H1 (cell line): ENCODE measurements at regions not wholly inside any gene's neighbourhood (a gene's known extent, or its start where the extent isn't known, plus 50 kb on each side); places are given as distances from the start of the nearest gene placed in this dataset.

Source experiments
- CTCF ChIA-PET: fragments of 300-600 bp; sonication (Branson Sonifier 250); formaldehyde crosslinking; loops from one replicate; lab custom pipeline; 2021; ENCODE audit not compliant: partially characterized antibody; lab: Charles Lee
- POLR2A ChIA-PET: fragments of 300-600 bp; sonication (Branson Sonifier 250); formaldehyde crosslinking; loops from one replicate; lab custom pipeline; 2021; ENCODE audit warnings: inconsistent platforms; ENCODE audit not compliant: partially characterized antibody; lab: Charles Lee
- DNase-seq, 2 experiments: peaks; one replicate each; pipeline versions ENCODE4 v3.0.0 to v3.0.0-alpha.2; 2010 to 2022; ENCODE audit warnings: low spot score in 2 of 2, low read depth in 1 of 2, mixed read lengths in 1 of 2
- FAIRE-seq: peaks from 2 replicates; lab custom pipeline; 2011; peaks lifted over from hg19 to GRCh38; lab: Jason Lieb, UNC
- H2AFZ ChIP-seq: 2 replicates; pipeline ENCODE4 v1.8.1; 2012; ENCODE audit warnings: low read length, inconsistent platforms
- H2AK5ac ChIP-seq: 2 replicates; pipeline ENCODE4 v1.6.1; 2013; ENCODE audit warnings: low read depth, low read length
- H2BK120ac ChIP-seq: replicated peaks from 2 replicates; pipeline ENCODE3; 2013; ENCODE audit warnings: low read depth, low read length, inconsistent platforms
- H2BK12ac ChIP-seq: 2 replicates; pipeline ENCODE4 v1.6.1; 2013; ENCODE audit warnings: low read depth, low read length
- H2BK15ac ChIP-seq: 2 replicates; pipeline ENCODE4 v1.6.1; 2013; ENCODE audit warnings: low read length
- H2BK20ac ChIP-seq: 2 replicates; pipeline ENCODE4 v1.6.1; 2013; ENCODE audit warnings: low read length
- H2BK5ac ChIP-seq: 2 replicates; pipeline ENCODE4 v1.6.1; 2013; ENCODE audit warnings: low read depth, low read length
- H3K14ac ChIP-seq: 2 replicates; pipeline ENCODE4 v1.6.1; 2013; ENCODE audit warnings: inconsistent platforms; ENCODE audit not compliant: insufficient read length
- H3K18ac ChIP-seq: 2 replicates; pipeline ENCODE4 v1.6.1; 2013; ENCODE audit warnings: low read length; ENCODE audit errors: extremely low read depth
- H3K23ac ChIP-seq: 2 replicates; pipeline ENCODE4 v1.6.1; 2013; ENCODE audit warnings: inconsistent platforms; ENCODE audit not compliant: insufficient read length
- H3K23me2 ChIP-seq: 2 replicates; pipeline ENCODE4 v1.6.1; 2013; ENCODE audit warnings: low read depth, low read length
- H3K27ac ChIP-seq: 2 replicates; pipeline ENCODE4 v1.6.1; 2011; ENCODE audit warnings: low read depth, low read length, inconsistent platforms
- H3K27me3 ChIP-seq, 4 experiments: replicated peaks in 1 of 4; 1 replicate in 1 of 4; 2 replicates in 3 of 4; pipeline versions ENCODE4 v1.6.1 to v1.8.1; 2011 to 2013; ENCODE audit warnings: low read length in 3 of 4, mild to moderate bottlenecking in 3 of 4, inconsistent platforms in 2 of 4, mixed read lengths in 2 of 4, moderate library complexity in 1 of 4; ENCODE audit not compliant: control insufficient read depth in 3 of 4, insufficient read depth in 3 of 4; ENCODE audit errors: extremely low read depth in 1 of 4
- H3K36me3 ChIP-seq, 4 experiments: 2 replicates each; pipeline versions ENCODE4 v1.6.1 to v1.8.1; 2011 to 2013; ENCODE audit warnings: mild to moderate bottlenecking in 4 of 4, low read length in 3 of 4, moderate library complexity in 2 of 4, control low read depth in 1 of 4, inconsistent platforms in 1 of 4; ENCODE audit not compliant: insufficient read depth in 4 of 4, control insufficient read depth in 2 of 4
- H3K4ac ChIP-seq: replicated peaks from 2 replicates; pipeline ENCODE3; 2013; ENCODE audit warnings: low read length, low read depth, mixed read lengths, inconsistent platforms; ENCODE audit not compliant: insufficient read length
- H3K4me1 ChIP-seq, 4 experiments: replicated peaks in 1 of 4; 1 replicate in 1 of 4; 2 replicates in 3 of 4; pipeline versions ENCODE4 v1.6.1 to v1.8.1; 2011 to 2013; ENCODE audit warnings: low read length in 3 of 4, inconsistent platforms in 2 of 4, mixed read lengths in 1 of 4; ENCODE audit not compliant: insufficient read depth in 4 of 4, control insufficient read depth in 3 of 4
- H3K4me2 ChIP-seq, 2 experiments: 2 replicates each; pipeline versions ENCODE4 v1.6.1 to v1.8.1; 2011 to 2013; ENCODE audit warnings: low read depth in 2 of 2, low read length in 2 of 2, control low read depth in 1 of 2, inconsistent platforms in 1 of 2, mild to moderate bottlenecking in 1 of 2; ENCODE audit not compliant: insufficient read depth in 1 of 2
- H3K4me3 ChIP-seq, 4 experiments: fragments of 200-600, 300-600 bp in 1 of 4; sonication (generic), shearing (Covaris generic), sonication (Bioruptor Twin) in 1 of 4; 2 replicates each; pipeline versions ENCODE4 v1.5.1 to v1.8.1; 2011 to 2016; ENCODE audit warnings: low read length in 4 of 4, low read depth in 3 of 4, control low read depth in 2 of 4, inconsistent platforms in 2 of 4, mild to moderate bottlenecking in 2 of 4, mixed read lengths in 1 of 4, moderate library complexity in 1 of 4; ENCODE audit not compliant: insufficient read depth in 2 of 4; ENCODE audit errors: extremely low read depth in 1 of 4
- H3K56ac ChIP-seq: replicated peaks from 2 replicates; pipeline ENCODE3; 2013; ENCODE audit warnings: low read depth, mild to moderate bottlenecking, mixed read lengths, low read length, inconsistent platforms; ENCODE audit not compliant: insufficient read length
- H3K79me1 ChIP-seq: 2 replicates; pipeline ENCODE4 v1.6.1; 2013; ENCODE audit warnings: low read depth, low read length, control low read depth
- H3K79me2 ChIP-seq, 2 experiments: 2 replicates each; pipeline versions ENCODE4 v1.6.1 to v1.8.1; 2012 to 2013; ENCODE audit warnings: low read length in 2 of 2, mild to moderate bottlenecking in 2 of 2, inconsistent platforms in 1 of 2; ENCODE audit not compliant: insufficient read depth in 2 of 2, control insufficient read depth in 1 of 2
- H3K9ac ChIP-seq, 4 experiments: replicated peaks in 1 of 4; 1 replicate in 1 of 4; 2 replicates in 3 of 4; pipeline versions ENCODE4 v1.6.1 to v1.8.1; 2011 to 2013; ENCODE audit warnings: low read depth in 3 of 4, low read length in 3 of 4, control low read depth in 2 of 4, mild to moderate bottlenecking in 2 of 4, moderate library complexity in 2 of 4, inconsistent platforms in 1 of 4; ENCODE audit errors: extremely low read depth in 1 of 4
- H3K9me3 ChIP-seq, 2 experiments: 2 replicates each; pipeline versions ENCODE4 v1.6.1 to v1.8.1; 2012 to 2013; ENCODE audit warnings: mild to moderate bottlenecking in 2 of 2, moderate library complexity in 2 of 2, control low read depth in 1 of 2, inconsistent platforms in 1 of 2, low read depth in 1 of 2, low read length in 1 of 2, mixed read lengths in 1 of 2; ENCODE audit not compliant: insufficient read depth in 2 of 2
- H4K20me1 ChIP-seq, 2 experiments: replicated peaks in 1 of 2; 2 replicates each; pipeline versions ENCODE3 to v1.8.1; 2011 to 2013; ENCODE audit warnings: inconsistent platforms in 2 of 2, low read length in 2 of 2, mild to moderate bottlenecking in 1 of 2; ENCODE audit not compliant: insufficient read depth in 2 of 2, control insufficient read depth in 1 of 2
- H4K5ac ChIP-seq: 2 replicates; pipeline ENCODE4 v1.6.1; 2013; ENCODE audit warnings: low read length, low read depth, mixed read lengths, inconsistent platforms; ENCODE audit not compliant: insufficient read length
- H4K8ac ChIP-seq: 2 replicates; pipeline ENCODE4 v1.8.0; 2013; ENCODE audit warnings: mild to moderate bottlenecking, moderate library complexity, low read length, inconsistent platforms; ENCODE audit not compliant: insufficient read depth; ENCODE audit errors: extremely low read depth
- H4K91ac ChIP-seq: replicated peaks from 2 replicates; pipeline ENCODE3; 2013; ENCODE audit warnings: low read length, mixed read lengths, inconsistent platforms; ENCODE audit not compliant: insufficient read length
- ASH2L ChIP-seq: fragments of 200-600, 300-600 bp; sonication (generic); IDR thresholded peaks from one replicate; pipeline ENCODE4 v1.7.1; 2017; ENCODE audit warnings: low read length
- CTBP2 ChIP-seq: IDR thresholded peaks from 2 replicates; pipeline ENCODE4 v1.7.0; 2011; ENCODE audit warnings: borderline replicate concordance, mild to moderate bottlenecking, moderate library complexity, mixed read lengths, low read length; ENCODE audit not compliant: insufficient read depth, insufficient read length
- SIN3A ChIP-seq, 2 experiments: IDR thresholded peaks in 1 of 2; conservative IDR thresholded peaks in 1 of 2; 2 replicates each; pipeline ENCODE4 v1.6.1; 2011 to 2012; ENCODE audit warnings: low read length in 2 of 2, improper control_type of control experiment in 1 of 2, low read depth in 1 of 2, mild to moderate bottlenecking in 1 of 2
- WGBS, 2 experiments: shearing (Covaris generic) in 1 of 2; methylation state at CpG; one replicate each; pipeline versions ENCODE4 v1.1.6 to v1.1.7; 2013 to 2015; ENCODE audit warnings: low lambda C conversion rate in 2 of 2, mixed read lengths in 2 of 2, inconsistent platforms in 1 of 2, low coverage in 1 of 2, missing lambda C conversion rate in 1 of 2; ENCODE audit not compliant: insufficient replicate concordance in 2 of 2, insufficient coverage in 1 of 2, insufficient read length in 1 of 2; ENCODE audit errors: extremely low coverage in 1 of 2, missing lambda C conversion rate in 1 of 2; 5-methylcytosine and 5-hydroxymethylcytosine counted together

- Histone ChIP-seq H2BK12ac (no peak overlapping the region), H3K4me3 (no peak overlapping the region), H3K9ac (no peak overlapping the region), H3K18ac (no peak overlapping the region), H2BK120ac (no peak overlapping the region), H3K23me2 (no peaks in the 10 kb centered on the region), H3K4me1 (no peaks in the 10 kb centered on the region), H3K79me1 (no peaks in the 10 kb centered on the region), H3K27ac (no peak overlapping the region), H3K27me3 (no peaks in the 10 kb centered on the region), H2BK5ac (no peak overlapping the region), H3K36me3 (no peaks in the 10 kb centered on the region), H4K5ac (no peak overlapping the region), H2AK5ac (no peak overlapping the region), H4K20me1 (no peaks in the 10 kb centered on the region), H3K4ac (no peak overlapping the region), H3K14ac (no peak overlapping the region), H3K56ac (no peak overlapping the region), H2BK15ac (no peak overlapping the region), H4K8ac (no peak overlapping the region), H2AFZ (no peak overlapping the region), H3K9me3 (no peaks in the 10 kb centered on the region), H3K23ac (no peak overlapping the region), H4K91ac (no peak overlapping the region), H3K79me2 (no peaks in the 10 kb centered on the region), H3K4me2 (no peak overlapping the region), H2BK20ac (no peak overlapping the region)
- DNase-seq (no peak), FAIRE-seq (no peak)
- WGBS, 2 experiments = 94% methylated on average over 5 of the region's 5 CpGs; no CpG with 5 or more reads in 1 of the 2 experiments
- CTCF ChIA-PET = no interaction called here
- POLR2A ChIA-PET = no interaction called here
- TF ChIP-seq SIN3A (conservative IDR thresholded peaks at IDR 0.05 in 1 of 2, IDR thresholded peaks at IDR 0.05 in 1 of 2; ENCODE audit: low read depth in 1 of 2, low read length in 2 of 2) (no peak), ASH2L (no peak), CTBP2 (no peak)
Measured at GRCh38 chr2:62441421-62441820, 64.6 kb downstream of the TMEM17 start.
